Uterus (tissue), 2 donors: ENCODE measurements at regions not wholly inside any gene's neighbourhood (a gene's known extent, or its start where the extent isn't known, plus 50 kb on each side); places are given as distances from the start of the nearest gene placed in this dataset.

Source experiments
- CTCF ChIP-seq, 4 experiments: fragments of 200-600 bp in 2 of 4; fragments of 450-650 bp in 2 of 4; sonication (generic) in 2 of 4; IDR thresholded peaks; one replicate each; pipeline ENCODE4 v1.5.1; 2016 to 2019; ENCODE audit warnings: antibody characterized with exemption in 4 of 4, mild to moderate bottlenecking in 2 of 4, moderate library complexity in 1 of 4
- POLR2A ChIP-seq, 2 donors: fragments of 450-650 bp; IDR thresholded peaks; one replicate each; pipeline ENCODE4 v1.6.1; 2016; ENCODE audit warnings: antibody characterized with exemption in 2 of 2, mild to moderate bottlenecking in 1 of 2, moderate library complexity in 1 of 2

GRCh38 chr2:235264512-235264911, 229.3 kb upstream of the AGAP1 start:
- TF ChIP-seq CTCF (IDR thresholded peaks at IDR 0.05) (no peak), POLR2A (IDR thresholded peaks at IDR 0.05) (no peak)
